ENCODE measurements at regions not wholly inside any gene's neighbourhood (a gene's known extent, or its start where the extent isn't known, plus 50 kb on each side); places are given as distances from the start of the nearest gene placed in this dataset.

GRCh38 chr13:67351909-67352308 is 121.8 kb upstream of the PCDH9 start:
- no peak for DNase-seq (ENCODE audit: low read depth)

- DNase-seq (ENCODE audit: low read depth): no peak
Observed at GRCh38 chr13:67351114-67351513, 121.0 kb upstream of the PCDH9 start.

- no peak for DNase-seq (ENCODE audit: low read depth)
Observed at GRCh38 chr13:67343777-67344176, 113.6 kb upstream of the PCDH9 start.

DNA sequence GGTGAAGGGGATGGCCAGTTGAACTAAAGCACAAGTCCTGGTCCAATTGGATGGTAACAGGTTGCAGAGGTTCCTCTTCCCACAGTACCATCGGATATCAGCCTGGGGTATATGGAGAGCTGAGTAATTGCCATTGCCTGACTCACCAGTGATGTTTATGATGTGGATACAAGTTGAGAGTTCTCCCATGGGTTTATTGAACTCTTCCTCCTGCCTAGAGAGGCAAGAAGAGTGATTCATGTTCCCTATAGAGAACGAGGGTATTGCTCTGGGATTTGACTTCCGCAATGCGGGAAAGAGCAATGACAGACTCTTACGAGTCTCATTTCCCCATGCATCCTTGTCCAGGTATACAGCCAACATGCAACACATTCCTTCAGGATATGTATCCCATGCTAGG is 111.3 kb upstream of the PCDH9 start:
- DNase-seq (ENCODE audit: low read depth): no peak

- no peak for DNase-seq (ENCODE audit: low read depth)
Observed at GRCh38 chr13:67330149-67330548, 100.0 kb upstream of the PCDH9 start.

DNA sequence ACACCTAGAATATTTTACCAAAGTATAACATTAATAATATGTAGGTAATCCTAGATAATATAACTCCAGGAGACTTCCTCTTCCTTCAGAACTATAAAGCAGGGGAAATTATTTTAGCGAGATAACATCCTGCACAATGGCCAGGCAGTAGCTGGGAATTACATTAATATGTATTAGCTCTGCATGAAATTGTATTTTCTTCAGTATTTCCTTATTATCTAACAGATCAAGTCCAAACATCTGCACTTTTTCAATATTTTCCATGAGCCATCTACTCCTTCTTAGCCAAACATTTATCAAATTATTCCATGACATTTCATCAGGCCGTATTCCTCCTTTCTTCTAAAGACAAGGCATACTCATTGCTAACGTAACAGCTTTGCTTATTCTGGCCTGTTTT is 98.8 kb upstream of the PCDH9 start:
- no peak for DNase-seq (ENCODE audit: low read depth)

DNA sequence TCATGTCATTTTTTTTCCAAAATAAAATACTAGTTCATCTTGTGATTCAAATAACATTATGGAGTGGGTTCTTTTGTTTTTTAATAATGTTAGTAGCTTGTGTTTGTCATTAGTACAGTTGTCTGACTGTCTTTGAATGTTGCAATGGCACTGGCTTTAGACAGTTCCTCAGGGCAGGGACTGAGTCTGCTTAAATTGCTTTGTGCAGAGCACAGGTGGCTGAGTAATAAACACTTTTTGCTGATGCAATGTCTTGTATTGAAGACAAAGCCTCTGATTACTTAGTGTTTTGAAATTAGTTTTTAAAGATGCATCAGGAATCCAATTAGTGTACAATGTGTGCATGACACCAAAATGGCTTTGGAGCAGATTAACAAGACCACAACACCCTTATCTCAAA is 88.7 kb upstream of the PCDH9 start:
- DNase-seq (ENCODE audit: low read depth): no peak

- no peak for DNase-seq (ENCODE audit: low read depth)
Observed at GRCh38 chr13:67318398-67318797, 88.3 kb upstream of the PCDH9 start.

DNA sequence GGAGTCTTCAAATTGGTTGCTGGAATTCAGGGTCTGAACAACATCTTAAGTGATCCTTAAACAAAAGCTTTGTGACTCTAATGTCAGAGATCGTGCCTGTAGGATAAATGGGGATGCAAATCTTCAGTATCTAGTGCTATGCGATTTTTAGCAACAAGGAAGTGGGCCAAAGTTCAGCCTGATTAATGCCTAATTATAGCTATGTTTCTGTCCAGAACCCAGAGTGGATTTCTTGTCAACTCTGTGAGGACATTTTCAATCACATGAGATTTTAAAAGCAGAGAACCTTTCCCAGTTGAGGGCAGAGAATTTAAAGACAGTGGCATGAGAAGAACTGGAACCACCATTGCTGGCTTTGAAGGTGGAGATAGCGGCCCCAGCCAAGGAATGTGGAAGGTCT is 84.3 kb upstream of the PCDH9 start:
- no peak for DNase-seq (ENCODE audit: low read depth)

GRCh38 chr13:67308004-67308772 is 78.1 kb upstream of the PCDH9 start:
- no peak for DNase-seq (ENCODE audit: low read depth)

DNA sequence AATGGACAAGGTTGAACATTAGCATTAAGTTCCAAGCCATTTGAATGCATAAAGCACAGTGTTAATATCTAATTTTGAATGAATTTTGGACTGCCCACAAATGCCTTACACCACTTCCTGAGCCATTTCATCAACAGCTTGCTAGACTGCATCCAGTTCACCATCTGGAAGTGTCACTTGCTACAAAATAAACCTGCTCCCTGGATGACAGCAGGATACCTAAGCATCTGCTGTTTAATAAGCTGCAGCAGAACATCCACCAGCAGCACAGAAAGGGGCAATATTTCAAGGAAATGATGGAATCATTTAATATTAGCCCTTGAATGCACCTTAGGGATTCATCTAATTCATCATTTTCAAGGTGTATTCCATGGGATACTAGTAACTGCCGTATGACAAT is 76.6 kb upstream of the PCDH9 start:
- no peak for DNase-seq (ENCODE audit: low read depth)

GRCh38 chr13:67303661-67304333 is 73.7 kb upstream of the PCDH9 start:
- DNase-seq (ENCODE audit: low read depth): no peak

GRCh38 chr13:67299751-67300150 is 69.6 kb upstream of the PCDH9 start:
- no peak for DNase-seq (ENCODE audit: low read depth)

- DNase-seq (ENCODE audit: low read depth): peak; percentile 38
Observed at GRCh38 chr13:67299072-67299635, 69.0 kb upstream of the PCDH9 start.

DNA sequence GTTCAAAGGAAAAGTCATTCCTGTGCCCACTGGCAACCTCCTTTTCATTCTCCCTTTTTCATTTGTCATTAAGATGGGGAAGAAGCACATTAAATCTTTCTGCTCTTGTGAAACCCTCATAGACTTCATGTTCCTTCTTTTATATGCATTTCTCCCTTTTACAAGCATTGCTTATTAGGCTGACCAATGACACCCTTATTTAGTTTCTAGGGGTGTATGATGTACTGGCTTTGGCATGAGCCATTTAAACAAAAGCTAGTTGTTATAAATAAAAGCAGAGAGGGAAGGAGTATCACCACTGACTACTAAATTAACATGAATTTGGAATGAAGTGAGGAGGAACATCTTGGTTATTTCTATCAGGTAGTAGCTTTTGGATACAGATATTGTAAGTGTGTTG is 68.2 kb upstream of the PCDH9 start:
- DNase-seq (ENCODE audit: low read depth): no peak

DNA sequence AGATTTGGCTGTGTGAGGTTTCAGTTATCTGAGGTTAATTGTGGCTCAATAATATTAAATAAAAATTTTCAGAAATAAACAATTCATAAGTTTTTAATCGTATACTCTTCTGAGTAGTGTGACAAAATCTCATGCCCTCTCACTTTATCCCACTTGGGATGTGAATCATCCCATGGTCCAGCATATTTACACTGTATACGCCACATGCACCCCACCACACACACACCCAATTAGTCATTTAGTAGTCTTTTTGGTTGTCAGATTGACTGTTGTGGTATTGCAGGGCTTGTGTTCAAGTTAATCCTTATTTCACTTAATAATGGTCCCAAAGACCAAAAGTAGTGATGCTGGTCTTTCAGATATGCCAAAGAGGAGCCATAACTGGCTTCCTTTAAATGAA is 66.4 kb upstream of the PCDH9 start:
- DNase-seq (ENCODE audit: low read depth): no peak

GRCh38 chr13:67292886-67293285 is 62.8 kb upstream of the PCDH9 start:
- no peak for DNase-seq (ENCODE audit: low read depth)

GRCh38 chr13:67285611-67286010 is 55.5 kb upstream of the PCDH9 start:
- DNase-seq (ENCODE audit: low read depth): no peak

DNA sequence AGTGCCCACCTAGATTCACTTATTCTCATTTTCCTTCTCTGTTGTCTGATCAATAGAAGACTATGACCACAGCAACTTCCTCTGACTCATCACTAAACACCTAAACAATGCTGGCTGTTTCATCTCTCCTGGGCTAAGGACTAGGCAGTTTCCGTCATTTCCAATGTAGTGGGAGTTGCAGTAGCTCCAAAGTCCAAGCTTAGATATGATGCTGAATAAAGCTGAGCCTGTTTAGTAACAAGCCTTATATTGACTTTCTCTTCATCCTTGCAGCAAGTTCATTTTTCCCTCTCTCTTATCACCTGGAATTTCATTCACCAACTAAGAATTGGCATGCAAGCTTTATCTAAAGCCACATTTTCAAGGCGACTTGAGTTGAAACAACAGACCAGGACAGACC is 53.5 kb upstream of the PCDH9 start:
- DNase-seq (ENCODE audit: low read depth): no peak

DNA sequence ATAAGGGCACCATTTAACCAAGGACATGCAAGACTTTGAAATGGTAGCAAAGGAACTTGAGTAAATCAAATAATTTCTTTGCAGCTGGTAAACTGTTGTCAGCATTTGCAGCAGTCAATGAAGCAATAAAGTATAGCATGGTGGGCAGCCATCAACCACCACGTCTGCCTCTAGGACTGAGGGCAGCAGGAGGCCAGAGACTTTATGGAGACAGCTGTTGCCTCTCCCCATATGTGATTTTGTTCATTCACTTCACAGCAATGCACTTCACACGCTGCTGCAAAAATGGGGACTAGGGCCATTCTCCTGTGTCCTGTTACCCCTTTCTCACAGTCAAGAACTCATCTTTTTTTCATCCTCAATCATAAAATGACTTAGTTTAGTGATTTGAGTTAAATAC is 51.3 kb upstream of the PCDH9 start:
- DNase-seq (ENCODE audit: low read depth): no peak

All from HS-5 (cell line).